ENCODE measurements at regions not wholly inside any gene's neighbourhood (a gene's known extent, or its start where the extent isn't known, plus 50 kb on each side); places are given as distances from the start of the nearest gene placed in this dataset.

DNA sequence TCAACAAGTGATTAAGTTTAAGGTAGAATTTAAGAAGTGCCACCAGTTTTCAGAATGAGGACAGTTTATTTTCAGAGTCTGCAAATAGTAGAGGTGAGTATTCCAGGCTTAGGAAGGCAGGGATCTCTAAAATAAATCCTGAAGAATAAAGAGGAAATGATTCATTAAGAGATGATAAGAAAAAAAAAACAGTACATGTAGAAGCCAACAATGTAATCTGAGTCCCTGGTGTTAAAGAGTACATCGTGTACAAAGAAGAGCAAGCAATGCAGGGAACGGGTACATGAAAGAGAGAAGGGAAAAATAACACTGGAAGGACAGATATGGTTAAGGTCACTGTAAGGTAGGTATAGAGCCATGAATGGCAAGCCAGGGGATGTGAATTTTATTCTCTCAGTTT, 95.2 kb upstream of the FOXG1 start:
- TF ChIP-seq, protein P1, sequence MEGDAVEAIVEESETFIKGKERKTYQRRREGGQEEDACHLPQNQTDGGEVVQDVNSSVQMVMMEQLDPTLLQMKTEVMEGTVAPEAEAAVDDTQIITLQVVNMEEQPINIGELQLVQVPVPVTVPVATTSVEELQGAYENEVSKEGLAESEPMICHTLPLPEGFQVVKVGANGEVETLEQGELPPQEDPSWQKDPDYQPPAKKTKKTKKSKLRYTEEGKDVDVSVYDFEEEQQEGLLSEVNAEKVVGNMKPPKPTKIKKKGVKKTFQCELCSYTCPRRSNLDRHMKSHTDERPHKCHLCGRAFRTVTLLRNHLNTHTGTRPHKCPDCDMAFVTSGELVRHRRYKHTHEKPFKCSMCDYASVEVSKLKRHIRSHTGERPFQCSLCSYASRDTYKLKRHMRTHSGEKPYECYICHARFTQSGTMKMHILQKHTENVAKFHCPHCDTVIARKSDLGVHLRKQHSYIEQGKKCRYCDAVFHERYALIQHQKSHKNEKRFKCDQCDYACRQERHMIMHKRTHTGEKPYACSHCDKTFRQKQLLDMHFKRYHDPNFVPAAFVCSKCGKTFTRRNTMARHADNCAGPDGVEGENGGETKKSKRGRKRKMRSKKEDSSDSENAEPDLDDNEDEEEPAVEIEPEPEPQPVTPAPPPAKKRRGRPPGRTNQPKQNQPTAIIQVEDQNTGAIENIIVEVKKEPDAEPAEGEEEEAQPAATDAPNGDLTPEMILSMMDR (IDR thresholded peaks at IDR 0.05), result no peak

DNA sequence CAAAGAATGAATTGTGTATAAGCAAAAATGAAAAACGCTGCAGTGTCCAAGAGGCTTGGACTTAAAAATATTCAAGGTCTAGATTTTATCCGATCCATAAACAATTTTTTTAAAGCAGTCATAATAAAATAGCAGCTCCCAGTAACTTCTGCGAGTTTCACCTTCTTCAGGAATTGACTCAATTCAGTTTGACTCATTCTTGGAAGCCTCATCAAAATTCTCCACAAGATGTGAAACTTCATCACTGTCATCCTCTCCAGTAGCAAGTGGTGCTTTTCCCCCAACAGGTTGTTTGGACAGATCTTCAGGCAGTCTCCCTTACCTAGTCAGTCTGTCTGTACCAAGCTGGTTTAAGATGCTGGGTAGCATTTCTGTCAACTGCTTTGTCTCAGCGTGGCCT, 93.5 kb upstream of the FOXG1 start:
- TF ChIP-seq, protein P1 (IDR thresholded peaks at IDR 0.05), result no peak

DNA sequence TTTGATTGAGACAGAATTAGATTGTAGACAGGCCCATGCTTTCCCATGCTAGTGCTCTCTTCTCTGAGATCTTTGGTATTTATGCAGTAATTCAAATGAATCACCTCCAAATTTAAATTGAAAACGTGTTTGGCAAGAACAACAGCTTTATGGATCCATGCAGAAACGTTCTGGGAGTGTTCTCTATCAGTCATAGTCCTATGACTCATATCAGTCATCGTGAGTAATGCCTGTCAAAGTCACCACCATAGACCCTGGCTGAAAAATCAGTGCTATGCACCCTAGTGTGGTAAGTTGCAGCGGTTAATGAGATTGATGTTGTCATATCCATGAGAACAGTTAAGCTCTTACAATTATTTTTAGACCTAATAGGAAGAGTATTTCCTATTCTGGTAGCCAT, 90.1 kb upstream of the FOXG1 start:
- TF ChIP-seq, protein P1 (IDR thresholded peaks at IDR 0.05), result no peak

DNA sequence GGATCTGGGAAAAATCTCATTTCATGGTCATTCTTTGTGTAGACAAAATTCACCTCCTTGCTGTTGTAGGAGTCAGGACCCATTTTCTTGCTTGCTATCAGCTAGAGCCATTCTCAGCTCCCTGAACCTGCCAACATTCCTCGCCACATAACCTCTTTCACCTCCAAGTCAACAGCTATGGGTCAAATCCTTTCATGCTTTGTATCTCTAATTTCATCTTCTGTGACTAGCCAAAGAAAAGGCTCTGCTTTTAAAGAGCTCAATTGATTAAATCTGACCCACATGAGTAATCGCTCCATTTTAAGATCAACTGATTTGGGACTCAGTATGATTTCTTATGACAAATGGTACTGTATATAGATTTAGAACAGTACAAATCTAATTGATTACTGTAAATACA, 89.2 kb upstream of the FOXG1 start:
- TF ChIP-seq, protein P1 (IDR thresholded peaks at IDR 0.05), result no peak

DNA sequence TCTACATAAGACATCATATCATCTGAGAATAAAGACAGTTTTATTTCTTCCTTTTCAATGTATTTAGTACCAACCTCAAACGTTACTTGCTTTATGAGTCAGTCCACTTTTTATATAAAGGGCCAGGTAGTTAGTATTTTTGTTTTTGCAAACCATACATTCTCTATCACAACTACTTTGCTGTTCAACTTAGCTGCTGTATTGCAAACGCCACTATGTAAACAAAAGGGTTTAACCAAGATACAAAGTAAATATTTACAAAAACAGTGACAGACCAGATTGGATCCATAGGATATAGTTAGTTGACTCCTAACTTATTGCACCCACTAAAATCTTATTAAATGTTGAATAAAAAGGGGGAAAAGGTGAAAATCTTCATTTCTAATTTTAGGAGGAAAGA, 87.7 kb upstream of the FOXG1 start:
- TF ChIP-seq, protein P1 (IDR thresholded peaks at IDR 0.05), result no peak

DNA sequence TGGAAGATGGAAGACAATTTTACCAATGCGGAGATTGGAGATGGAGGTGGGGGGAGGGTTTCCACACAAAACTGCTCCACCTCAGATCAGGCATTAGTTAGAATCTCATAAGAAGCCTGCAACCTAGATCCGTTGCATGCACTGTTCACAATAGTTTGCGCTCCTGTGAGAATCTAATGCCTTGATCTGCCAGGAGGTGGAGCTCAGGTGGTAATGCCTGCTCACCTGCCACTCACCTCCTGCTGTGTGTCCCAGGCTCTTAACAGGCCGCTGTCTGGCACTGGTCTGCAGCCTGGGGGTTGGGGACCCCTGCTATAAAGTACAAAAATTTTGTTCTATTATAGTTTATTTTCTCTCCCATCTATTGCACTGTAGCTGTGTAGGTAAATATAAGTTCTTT, 84.9 kb upstream of the FOXG1 start:
- TF ChIP-seq, protein P1 (IDR thresholded peaks at IDR 0.05), result peak; percentile 45; the same call in 1 of the 2 replicates

DNA sequence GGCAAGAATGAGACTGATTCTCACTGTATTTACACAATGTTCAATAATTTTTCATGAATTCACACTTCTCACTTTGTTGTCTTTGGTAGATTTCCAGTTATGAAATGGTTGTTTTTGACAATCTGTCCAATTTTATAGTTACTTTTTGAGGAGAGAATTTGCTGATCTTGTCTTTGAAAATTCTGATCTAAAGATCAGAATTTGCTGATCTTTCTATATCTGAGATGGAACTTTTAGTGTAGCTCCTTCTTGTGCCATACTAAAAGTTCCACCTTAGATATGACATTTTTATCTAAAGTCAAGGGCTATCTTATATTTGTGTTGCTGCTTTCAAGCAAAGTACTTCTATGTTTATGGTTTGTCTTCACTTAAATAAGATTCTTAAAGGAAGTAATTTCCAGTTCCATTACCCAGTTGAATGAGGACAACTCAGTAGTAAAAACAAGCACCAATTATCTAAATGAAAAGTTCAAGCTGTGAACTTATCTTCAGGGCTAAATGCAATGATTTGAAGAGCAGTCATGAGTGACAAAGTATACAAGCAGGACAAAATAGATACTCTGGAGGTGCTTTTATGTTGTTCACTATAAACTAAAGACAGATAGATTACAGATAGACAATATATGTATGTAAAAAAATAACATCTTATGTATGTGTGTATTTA, 76.4 kb upstream of the FOXG1 start:
- TF ChIP-seq, protein P1 (IDR thresholded peaks at IDR 0.05), result no peak

DNA sequence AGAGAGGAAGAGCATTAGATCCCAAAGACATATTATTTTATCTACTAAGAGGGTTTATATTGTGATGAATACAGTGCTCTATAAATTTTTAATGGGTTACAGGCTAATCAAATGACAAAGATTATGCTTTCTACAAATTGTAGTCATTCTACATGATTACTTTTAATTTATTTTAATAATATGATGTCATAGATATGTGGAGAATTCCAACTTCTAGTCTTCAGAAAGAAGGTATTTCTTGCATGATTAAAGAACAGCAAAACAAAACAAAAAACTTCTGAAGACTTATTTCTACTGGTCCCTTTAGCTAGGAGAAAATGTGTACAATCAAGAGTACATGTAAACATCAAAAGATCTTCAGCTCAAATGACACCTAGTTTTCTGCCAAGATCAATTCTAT, 71.5 kb upstream of the FOXG1 start:
- TF ChIP-seq, protein P1 (IDR thresholded peaks at IDR 0.05), result no peak

Data from LNCAP (cell line).